ENCODE measurements at regions not wholly inside any gene's neighbourhood (a gene's known extent, or its start where the extent isn't known, plus 50 kb on each side); places are given as distances from the start of the nearest gene placed in this dataset.

GRCh38 chr5:112655513-112655912 is 82.2 kb upstream of the APC start:
- no peak for DNase-seq
- no peak overlapping the region for H3K4me3 Mint-ChIP-seq
- H3K27me3 Mint-ChIP-seq = peaks cover 15% of the 10 kb centered on the region
- no peaks in the 10 kb centered on the region for H3K9me3 Mint-ChIP-seq
- no peaks in the 10 kb centered on the region for H3K36me3 Mint-ChIP-seq (ENCODE audit: low read depth)
- no peaks in the 10 kb centered on the region for H3K4me1 Mint-ChIP-seq
- H3K27ac Mint-ChIP-seq = no peak overlapping the region
- intact Hi-C loops (cut with micrococcal nuclease) = no loop called here

DNA sequence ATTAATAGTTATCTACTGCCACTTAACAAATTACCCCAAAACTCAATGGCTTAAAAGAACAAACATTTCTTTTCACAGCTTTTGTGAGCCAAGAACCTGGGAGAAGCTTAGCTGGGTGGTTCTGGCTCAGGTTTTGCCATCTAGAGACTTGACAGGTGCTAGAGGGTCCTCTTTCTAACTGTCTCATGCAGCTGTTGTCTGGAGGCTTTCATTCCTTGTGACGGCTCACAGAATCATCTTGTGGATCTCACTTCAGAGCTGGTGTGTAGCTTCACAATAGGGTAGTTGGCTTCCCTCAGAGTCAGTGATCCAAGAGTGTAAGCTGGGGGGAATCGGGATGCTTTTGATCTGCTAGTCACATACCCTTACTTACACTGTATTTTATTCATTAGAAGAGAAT is 81.2 kb upstream of the APC start:
- H3K36me3 Mint-ChIP-seq (ENCODE audit: low read depth) = no peaks in the 10 kb centered on the region
- peaks cover 21% of the 10 kb centered on the region for H3K27me3 Mint-ChIP-seq
- no peak overlapping the region for H3K27ac Mint-ChIP-seq
- H3K4me1 Mint-ChIP-seq = no peaks in the 10 kb centered on the region
- intact Hi-C loops (cut with micrococcal nuclease) = no loop called here
- H3K4me3 Mint-ChIP-seq = no peak overlapping the region
- no peak for DNase-seq
- peaks cover 4% of the 10 kb centered on the region for H3K9me3 Mint-ChIP-seq

DNA sequence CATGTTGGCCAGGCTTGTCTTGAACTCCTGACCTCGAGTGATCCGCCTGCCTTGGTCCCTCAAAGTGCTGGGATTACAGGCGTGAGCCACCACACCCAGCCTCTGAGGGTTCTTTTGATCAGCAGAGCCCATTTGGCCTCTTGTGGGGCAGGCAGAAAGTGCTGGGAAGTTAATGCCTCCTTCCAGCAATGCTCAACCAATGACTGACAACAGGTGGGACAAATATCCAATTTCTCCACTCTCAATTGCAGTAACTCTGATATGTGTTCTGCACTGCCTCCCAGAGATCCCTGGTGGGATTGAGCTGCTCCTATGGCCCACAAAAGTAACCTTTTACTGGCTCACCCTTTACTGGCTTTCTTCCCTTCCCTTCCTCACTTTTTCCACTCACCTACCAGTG is 79.9 kb upstream of the APC start:
- intact Hi-C loops (cut with micrococcal nuclease) = no loop called here
- peaks cover 30% of the 10 kb centered on the region for H3K27me3 Mint-ChIP-seq
- no peaks in the 10 kb centered on the region for H3K4me1 Mint-ChIP-seq
- no peak overlapping the region for H3K27ac Mint-ChIP-seq
- DNase-seq = no peak
- no peak overlapping the region for H3K4me3 Mint-ChIP-seq
- H3K9me3 Mint-ChIP-seq = peaks cover 4% of the 10 kb centered on the region
- no peaks in the 10 kb centered on the region for H3K36me3 Mint-ChIP-seq (ENCODE audit: low read depth)

DNA sequence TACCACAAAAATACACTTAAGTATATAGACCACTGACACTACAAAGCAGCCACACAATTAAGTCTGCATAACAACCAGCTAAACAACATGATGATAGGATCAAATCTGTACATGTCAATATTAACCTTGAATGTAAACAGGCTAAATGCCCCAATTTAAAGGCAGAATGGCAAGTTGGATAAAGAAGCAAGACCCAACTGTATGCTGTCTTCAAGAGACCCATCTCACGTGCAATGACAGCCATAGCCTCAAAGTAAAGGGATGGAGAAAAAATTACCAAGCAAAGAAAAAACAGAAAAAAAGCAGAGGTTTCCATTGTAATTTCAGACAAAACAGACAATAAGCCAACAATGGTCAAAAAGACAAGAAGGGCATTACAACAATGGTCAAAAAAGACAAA is 77.3 kb upstream of the APC start:
- H3K4me1 Mint-ChIP-seq = no peaks in the 10 kb centered on the region
- no peaks in the 10 kb centered on the region for H3K36me3 Mint-ChIP-seq (ENCODE audit: low read depth)
- H3K27me3 Mint-ChIP-seq = peaks cover 29% of the 10 kb centered on the region
- peaks cover 4% of the 10 kb centered on the region for H3K9me3 Mint-ChIP-seq
- no peak for DNase-seq
- no peak overlapping the region for H3K4me3 Mint-ChIP-seq
- H3K27ac Mint-ChIP-seq = no peak overlapping the region
- intact Hi-C loops (cut with micrococcal nuclease) = no loop called here

GRCh38 chr5:112663146-112663545 is 74.5 kb upstream of the APC start:
- intact Hi-C loops (cut with micrococcal nuclease) = no loop called here
- no peak for DNase-seq
- Mint-ChIP-seq H3K36me3 (ENCODE audit: low read depth) (no peaks in the 10 kb centered on the region), H3K27me3 (peaks cover 27% of the 10 kb centered on the region), H3K4me3 (no peak overlapping the region), H3K4me1 (no peaks in the 10 kb centered on the region), H3K27ac (no peak overlapping the region), H3K9me3 (peaks cover 4% of the 10 kb centered on the region)

GRCh38 chr5:112668016-112668415 is 69.7 kb upstream of the APC start:
- Mint-ChIP-seq H3K27me3 (peaks cover 15% of the 10 kb centered on the region), H3K36me3 (ENCODE audit: low read depth) (no peaks in the 10 kb centered on the region), H3K4me1 (no peaks in the 10 kb centered on the region), H3K9me3 (no peaks in the 10 kb centered on the region), H3K27ac (no peak overlapping the region), H3K4me3 (no peak overlapping the region)
- intact Hi-C loops (cut with micrococcal nuclease) = no loop called here
- DNase-seq = no peak

DNA sequence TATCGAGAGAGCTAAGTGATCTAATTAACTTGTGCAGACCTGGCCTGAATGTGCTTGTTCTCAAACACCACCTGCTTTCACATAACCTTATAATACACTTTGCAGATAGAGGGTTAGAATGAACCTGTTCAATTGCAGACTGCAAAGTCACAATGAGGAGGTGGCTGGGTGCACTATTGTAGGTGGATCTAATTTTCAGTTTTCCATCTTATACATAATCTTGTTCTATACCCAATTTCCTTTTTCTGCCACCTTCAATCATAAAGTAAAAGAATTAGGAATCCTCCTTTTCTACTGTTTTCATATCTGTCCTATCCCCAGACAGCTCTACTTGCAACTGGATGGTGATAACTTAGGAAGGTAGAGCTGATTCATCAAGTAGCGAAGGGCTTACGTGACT is 68.8 kb upstream of the APC start:
- no peak for DNase-seq
- peaks cover 14% of the 10 kb centered on the region for H3K27me3 Mint-ChIP-seq

GRCh38 chr5:112669328-112669963 is 68.2 kb upstream of the APC start:
- intact Hi-C loops (cut with micrococcal nuclease) = no loop called here
- no peak overlapping the region for H3K4me3 Mint-ChIP-seq
- peaks cover 18% of the 10 kb centered on the region for H3K27me3 Mint-ChIP-seq
- no peak overlapping the region for H3K27ac Mint-ChIP-seq
- no peaks in the 10 kb centered on the region for H3K9me3 Mint-ChIP-seq
- DNase-seq = no peak
- H3K36me3 Mint-ChIP-seq (ENCODE audit: low read depth) = no peaks in the 10 kb centered on the region
- no peaks in the 10 kb centered on the region for H3K4me1 Mint-ChIP-seq

More for the DNA sequence above, 68.8 kb upstream of the APC start:
- no peak overlapping the region for H3K27ac Mint-ChIP-seq
- H3K4me1 Mint-ChIP-seq = no peaks in the 10 kb centered on the region
- no peaks in the 10 kb centered on the region for H3K36me3 Mint-ChIP-seq (ENCODE audit: low read depth)
- H3K9me3 Mint-ChIP-seq = no peaks in the 10 kb centered on the region
- intact Hi-C loops (cut with micrococcal nuclease) = no loop called here
- no peak overlapping the region for H3K4me3 Mint-ChIP-seq

GRCh38 chr5:112671687-112672086 is 66.0 kb upstream of the APC start:
- no peaks in the 10 kb centered on the region for H3K9me3 Mint-ChIP-seq

DNA sequence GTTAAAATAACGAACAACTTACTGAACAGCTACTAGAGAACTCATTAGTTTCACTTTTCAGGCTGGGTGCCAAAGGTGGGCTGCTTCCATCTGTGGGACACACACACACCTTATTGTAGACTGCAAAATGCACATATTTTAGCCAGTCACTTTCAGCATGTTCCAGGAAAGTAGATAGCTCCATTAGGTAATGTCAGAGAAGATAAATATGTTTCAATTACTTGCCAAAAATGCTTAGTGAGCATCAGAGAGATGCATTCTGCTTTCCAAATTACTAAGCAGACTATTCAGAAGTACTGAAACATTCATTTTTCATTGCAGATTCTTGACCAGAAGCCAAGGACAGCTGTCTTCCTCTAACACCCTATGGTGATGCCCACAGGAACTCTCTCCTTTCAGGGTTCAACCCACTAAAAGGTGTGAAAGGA is 56.2 kb upstream of the APC start:
- Mint-ChIP-seq H3K27ac (no peak overlapping the region), H3K36me3 (ENCODE audit: low read depth) (no peaks in the 10 kb centered on the region), H3K4me1 (no peaks in the 10 kb centered on the region), H3K27me3 (peaks cover 28% of the 10 kb centered on the region), H3K9me3 (no peaks in the 10 kb centered on the region), H3K4me3 (no peak overlapping the region)
- intact Hi-C loops (cut with micrococcal nuclease) = no loop called here
- no peak for DNase-seq

More at GRCh38 chr5:112671687-112672086, 66.0 kb upstream of the APC start:
- no peak for DNase-seq
- no peak overlapping the region for H3K27ac Mint-ChIP-seq
- no peaks in the 10 kb centered on the region for H3K4me1 Mint-ChIP-seq
- peaks cover 37% of the 10 kb centered on the region for H3K27me3 Mint-ChIP-seq
- no peaks in the 10 kb centered on the region for H3K36me3 Mint-ChIP-seq (ENCODE audit: low read depth)
- no peak overlapping the region for H3K4me3 Mint-ChIP-seq
- intact Hi-C loops (cut with micrococcal nuclease) = no loop called here

- Mint-ChIP-seq H3K27ac (no peak overlapping the region), H3K4me1 (no peaks in the 10 kb centered on the region), H3K4me3 (no peak overlapping the region), H3K9me3 (no peaks in the 10 kb centered on the region), H3K36me3 (ENCODE audit: low read depth) (no peaks in the 10 kb centered on the region), H3K27me3 (peaks cover 31% of the 10 kb centered on the region)
- intact Hi-C loops (cut with micrococcal nuclease) = no loop called here
- no peak for DNase-seq
Observed at GRCh38 chr5:112682621-112683061, 55.0 kb upstream of the APC start.

GRCh38 chr5:112684121-112684520 is 53.6 kb upstream of the APC start:
- no peaks in the 10 kb centered on the region for H3K9me3 Mint-ChIP-seq
- no peaks in the 10 kb centered on the region for H3K4me1 Mint-ChIP-seq
- no peaks in the 10 kb centered on the region for H3K36me3 Mint-ChIP-seq (ENCODE audit: low read depth)
- no peak for DNase-seq
- H3K4me3 Mint-ChIP-seq = no peak overlapping the region
- H3K27me3 Mint-ChIP-seq = peaks cover 36% of the 10 kb centered on the region
- no peak overlapping the region for H3K27ac Mint-ChIP-seq
- intact Hi-C loops (cut with micrococcal nuclease) = no loop called here

DNA sequence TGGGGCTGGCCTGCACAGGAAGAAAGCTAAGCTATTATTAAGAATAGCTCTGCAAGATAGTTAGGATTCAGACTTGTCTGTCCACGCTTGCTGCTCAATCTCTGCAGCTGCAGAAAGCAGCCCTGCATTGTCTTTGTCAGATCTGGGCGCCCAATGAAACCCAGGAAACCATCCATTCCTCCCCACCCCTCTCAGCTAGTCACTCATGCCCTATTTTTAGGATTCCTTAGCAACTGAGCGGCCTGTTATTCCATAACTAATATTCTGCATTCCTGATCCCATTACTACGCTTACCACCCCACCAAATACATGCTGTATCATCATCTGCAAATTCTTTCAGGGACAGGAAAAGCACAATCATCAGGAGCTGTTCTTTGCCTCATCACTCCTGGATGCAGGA is 52.9 kb upstream of the APC start:
- DNase-seq = no peak
- Mint-ChIP-seq H3K27me3 (peaks cover 38% of the 10 kb centered on the region), H3K4me1 (no peaks in the 10 kb centered on the region), H3K36me3 (ENCODE audit: low read depth) (no peaks in the 10 kb centered on the region), H3K4me3 (no peak overlapping the region), H3K9me3 (no peaks in the 10 kb centered on the region), H3K27ac (no peak overlapping the region)
- intact Hi-C loops (cut with micrococcal nuclease) = no loop called here

GRCh38 chr5:112685386-112685785 is 52.3 kb upstream of the APC start:
- DNase-seq = no peak
- H3K27me3 Mint-ChIP-seq = peaks cover 41% of the 10 kb centered on the region

DNA sequence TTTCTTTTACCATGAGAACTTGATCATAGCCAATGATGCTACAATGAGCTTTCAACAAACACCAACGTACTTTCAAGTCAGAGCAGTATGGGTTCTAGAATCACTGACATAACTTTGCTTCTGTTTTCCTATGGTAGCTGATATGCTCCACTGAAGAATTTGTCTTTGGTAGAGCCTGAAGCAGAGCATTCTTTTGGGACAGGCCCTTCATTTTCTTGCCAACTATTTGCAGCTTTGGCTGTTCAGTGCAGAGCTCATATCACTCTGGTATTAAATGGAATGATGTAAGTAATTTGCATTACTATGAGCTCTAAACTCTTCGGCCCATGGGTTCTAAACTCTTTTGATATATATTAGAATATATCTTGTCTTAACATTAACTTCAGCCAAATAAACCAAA is 51.8 kb upstream of the APC start:
- intact Hi-C loops (cut with micrococcal nuclease) = no loop called here
- DNase-seq = no peak
- Mint-ChIP-seq H3K36me3 (ENCODE audit: low read depth) (no peaks in the 10 kb centered on the region), H3K27ac (no peak overlapping the region), H3K4me1 (no peaks in the 10 kb centered on the region), H3K9me3 (no peaks in the 10 kb centered on the region), H3K4me3 (no peak overlapping the region), H3K27me3 (peaks cover 38% of the 10 kb centered on the region)

More at GRCh38 chr5:112685386-112685785, 52.3 kb upstream of the APC start:
- no peaks in the 10 kb centered on the region for H3K9me3 Mint-ChIP-seq
- no peak overlapping the region for H3K27ac Mint-ChIP-seq
- no peaks in the 10 kb centered on the region for H3K36me3 Mint-ChIP-seq (ENCODE audit: low read depth)
- no peak overlapping the region for H3K4me3 Mint-ChIP-seq
- intact Hi-C loops (cut with micrococcal nuclease) = no loop called here
- H3K4me1 Mint-ChIP-seq = no peaks in the 10 kb centered on the region
